T-helper 9 cell (primary cell): ENCODE measurements at regions not wholly inside any gene's neighbourhood (a gene's known extent, or its start where the extent isn't known, plus 50 kb on each side); places are given as distances from the start of the nearest gene placed in this dataset.
"Not testable (repeated sequence)": the region's sequence is repeated elsewhere in the genome, so short reads cannot be mapped to it uniquely, and the experiment has no call there.

ENCODE experiments used
- DNase-seq: peaks from one replicate; pipeline ENCODE4 v3.0.0-alpha.2; 2020

DNA sequence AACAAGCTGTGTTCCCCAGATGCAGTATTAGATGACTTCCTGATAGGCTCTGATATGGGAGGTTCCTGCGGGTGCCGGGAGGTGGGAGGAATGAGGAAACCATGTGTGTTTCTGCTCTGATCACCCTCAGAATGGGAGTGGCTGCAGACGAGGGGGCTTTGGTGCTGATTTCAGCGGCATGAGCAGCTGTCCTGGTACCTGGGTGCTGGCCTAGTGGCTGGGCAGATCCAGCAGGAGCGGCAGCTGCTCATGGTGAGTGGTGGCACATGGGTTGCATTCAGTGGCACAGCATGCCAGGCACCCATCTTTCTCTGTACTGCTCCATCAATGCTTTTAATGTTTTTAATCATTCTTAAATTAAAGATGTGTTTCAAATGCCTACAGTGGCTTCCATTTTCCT lies 177.2 kb upstream of the NETO1 start:
- no peak for DNase-seq

DNA sequence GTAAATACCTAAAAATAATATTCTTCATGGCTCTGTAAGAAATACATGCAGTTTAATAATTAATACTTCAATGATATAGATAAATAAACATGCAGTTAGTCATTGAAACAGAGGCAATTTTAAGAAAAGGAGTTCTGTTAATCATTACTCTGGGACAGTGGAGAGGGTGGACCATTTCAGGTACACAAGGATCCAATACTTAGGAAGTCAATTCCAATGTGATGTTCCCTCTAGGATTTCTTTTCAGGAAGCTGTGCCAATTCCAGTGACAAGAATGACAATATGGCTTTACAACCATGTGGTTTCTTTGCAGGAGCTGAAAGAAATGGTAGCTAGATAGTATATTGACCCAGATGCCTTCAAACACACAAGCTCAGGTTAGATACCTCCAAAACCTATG lies 175.8 kb upstream of the NETO1 start:
- no peak for DNase-seq

DNA sequence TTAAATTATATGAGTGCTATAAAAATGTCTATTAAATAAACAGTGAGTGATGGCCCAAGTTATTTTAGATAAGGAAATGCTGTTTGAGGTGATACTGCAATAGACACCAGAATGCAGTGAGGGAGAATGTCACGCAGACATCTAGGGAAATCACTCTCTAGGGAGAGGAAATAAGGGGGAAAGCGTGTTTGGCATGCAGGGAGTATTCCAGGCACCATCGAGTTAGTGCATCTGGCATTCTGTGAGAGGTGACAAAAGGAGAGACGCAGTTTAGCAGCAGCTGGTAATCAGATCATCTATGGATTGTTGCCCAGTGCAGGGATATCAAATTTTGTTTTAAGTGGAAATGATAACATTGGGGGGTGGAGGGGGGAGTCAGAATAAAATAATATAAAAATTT lies 175.4 kb upstream of the NETO1 start:
- DNase-seq: no peak

DNA sequence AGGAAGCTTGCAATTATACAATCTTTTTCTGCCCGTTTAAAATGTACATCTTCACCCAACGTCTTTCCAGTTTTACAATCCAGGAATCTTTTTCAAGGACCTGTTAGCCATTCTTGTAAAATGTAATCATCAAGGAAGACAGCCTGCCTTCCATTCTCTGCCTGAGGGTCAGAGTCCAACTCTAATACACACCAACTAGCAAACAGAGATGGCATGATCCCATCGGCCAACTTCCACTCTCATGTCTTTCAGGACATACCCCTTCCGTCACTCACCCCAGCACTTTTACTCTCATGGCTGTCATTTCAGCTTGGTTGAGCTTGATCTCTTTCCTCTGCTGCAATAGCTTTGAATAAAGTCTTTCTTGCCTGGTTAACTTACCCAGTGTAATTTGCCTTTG lies 172.5 kb upstream of the NETO1 start:
- no peak for DNase-seq

DNA sequence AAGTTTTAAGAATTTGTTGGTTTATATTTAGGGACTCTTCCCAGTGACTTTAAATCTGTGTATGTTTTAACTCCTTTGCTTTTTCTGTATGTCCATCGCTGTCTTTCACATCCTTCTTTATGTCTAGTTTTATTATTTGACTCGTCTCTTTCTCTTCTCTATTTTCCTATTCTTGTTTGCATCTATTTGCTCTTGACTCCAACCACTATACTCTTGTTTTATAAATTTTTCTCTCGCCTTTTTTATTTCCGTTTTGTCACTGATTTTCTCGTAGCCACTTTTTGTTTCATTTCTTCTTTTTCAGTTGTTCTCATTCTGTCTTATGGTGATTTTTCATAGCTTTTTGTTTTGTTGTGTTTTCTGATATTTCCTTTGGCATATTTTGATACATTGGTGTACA lies 170.5 kb upstream of the NETO1 start:
- DNase-seq: no peak

DNA sequence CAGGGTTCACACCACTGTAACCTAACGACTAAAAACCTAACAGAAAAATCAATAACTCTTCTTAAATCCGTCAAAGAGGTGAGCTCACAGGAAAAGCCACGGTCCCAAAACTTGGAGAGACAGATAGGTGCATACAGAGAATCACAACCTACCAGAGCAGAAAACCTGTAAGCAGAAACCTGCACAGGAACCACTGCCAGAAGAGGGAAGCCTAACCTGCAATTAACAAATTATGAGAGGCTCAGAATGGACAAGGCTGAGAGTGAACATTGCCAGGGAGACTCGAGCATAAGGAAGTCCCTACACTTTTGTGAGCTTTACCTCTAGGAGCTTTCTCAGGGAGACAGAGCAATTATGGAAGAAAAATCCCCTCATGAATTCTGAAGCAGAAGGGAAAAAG lies 156.2 kb upstream of the NETO1 start:
- DNase-seq: no peak

DNA sequence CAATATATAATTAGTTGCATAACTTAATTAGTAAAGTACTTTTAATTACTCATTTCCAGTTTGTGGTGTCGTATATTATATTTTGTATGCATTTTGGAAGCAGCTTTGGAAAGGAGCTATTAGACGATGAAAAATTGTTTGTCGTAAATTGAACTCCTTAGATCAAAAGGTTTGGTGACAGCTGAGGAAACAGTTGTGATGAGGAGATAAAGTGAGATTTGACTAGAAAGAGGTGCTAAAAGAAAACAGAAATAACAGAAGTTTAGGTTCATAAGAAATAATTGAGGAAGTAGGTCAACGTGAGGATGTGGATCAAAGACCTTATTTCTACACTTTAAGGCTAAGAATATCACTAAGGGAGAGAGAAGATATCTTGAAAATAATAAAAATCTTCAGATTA lies 141.9 kb upstream of the NETO1 start:
- no peak for DNase-seq

DNA sequence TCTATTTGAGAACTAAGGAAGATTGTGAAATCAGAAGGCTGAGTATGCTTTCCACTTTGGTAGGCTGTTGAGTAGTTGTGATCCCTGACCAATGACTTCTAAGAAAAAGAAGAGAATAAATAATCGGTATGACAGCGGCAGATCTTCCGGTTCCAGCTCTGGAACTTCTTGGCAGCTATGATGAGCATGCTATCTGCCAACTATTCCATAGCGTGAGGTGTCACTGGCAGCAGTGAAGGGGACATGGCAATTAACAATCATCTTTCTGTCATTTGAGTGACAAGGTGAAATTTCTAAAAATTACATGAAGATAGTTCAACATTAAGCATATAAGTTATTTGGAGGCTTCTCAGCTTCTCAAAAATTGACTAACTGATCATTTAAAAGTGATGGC lies 140.1 kb upstream of the NETO1 start:
- no peak for DNase-seq

DNA sequence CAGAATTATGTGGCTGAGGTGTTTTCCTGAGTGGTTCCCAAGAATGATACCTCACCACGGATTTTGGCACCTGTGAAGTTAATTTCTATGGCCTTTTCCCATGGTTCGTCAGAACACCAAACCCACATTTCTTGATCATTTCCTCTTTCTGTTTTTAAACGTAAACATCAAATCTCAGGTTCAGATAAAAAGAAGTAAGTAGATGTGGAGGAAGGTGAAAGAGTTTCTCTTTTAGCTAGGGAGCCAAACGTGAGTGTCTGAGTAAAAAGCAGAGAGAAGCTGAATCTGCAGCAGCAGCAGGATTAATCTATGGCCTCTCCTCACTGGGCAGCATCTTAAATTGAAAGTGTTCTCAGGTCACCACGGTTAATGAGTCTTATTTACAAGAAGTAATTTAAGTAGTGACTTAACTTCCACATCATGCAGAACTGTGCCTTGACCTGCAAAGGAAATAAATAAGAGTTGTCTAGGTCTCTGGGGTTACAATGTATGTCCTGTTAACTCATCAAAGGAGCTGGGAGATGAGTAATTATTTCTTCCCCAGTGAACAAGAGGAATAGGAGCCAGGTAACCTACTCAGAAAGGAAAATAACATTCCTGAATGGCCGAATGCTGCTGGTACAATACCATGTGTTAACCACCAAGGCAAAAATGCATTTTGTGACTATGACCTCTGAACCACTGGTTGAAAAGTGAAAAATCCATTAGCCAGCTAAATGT lies 139.6 kb upstream of the NETO1 start:
- no peak for DNase-seq

DNA sequence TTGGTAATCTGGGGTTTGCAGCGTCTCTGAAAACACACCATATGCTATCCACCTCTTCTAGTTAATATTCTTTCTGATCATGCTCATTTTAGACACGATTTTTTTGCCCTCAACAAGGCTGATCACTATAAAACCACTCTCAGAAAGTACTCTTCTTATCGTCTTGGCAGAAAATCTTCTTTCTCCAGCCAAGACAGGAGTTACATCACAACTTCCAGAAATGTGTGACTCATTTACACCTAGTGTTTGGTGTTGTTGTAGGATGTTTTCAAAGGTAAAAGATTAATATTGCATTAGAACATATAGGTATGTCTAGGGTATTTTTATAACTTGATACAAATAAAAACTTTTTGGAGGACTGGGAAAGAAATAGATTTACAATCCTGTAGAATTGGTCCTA lies 138.5 kb upstream of the NETO1 start:
- no peak for DNase-seq

DNA sequence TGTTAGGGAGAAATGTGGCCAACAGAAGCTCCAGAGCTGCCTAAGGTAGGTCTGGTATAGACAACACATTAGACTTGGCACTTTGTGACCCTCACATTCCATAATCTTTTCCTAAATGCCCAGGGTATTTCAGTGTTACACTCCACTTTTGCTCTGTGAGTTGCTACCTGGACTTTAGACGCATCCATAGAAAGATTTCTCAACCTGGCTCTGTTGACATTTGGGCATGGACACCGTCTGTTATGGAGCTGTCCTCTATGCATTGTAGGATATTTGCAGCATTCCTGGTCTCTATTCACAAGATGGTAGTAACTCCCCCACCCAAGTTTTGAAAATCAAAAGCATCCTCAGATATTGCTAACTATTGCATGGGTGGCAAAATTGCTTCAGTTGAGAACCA lies 136.5 kb upstream of the NETO1 start:
- DNase-seq: no peak

DNA sequence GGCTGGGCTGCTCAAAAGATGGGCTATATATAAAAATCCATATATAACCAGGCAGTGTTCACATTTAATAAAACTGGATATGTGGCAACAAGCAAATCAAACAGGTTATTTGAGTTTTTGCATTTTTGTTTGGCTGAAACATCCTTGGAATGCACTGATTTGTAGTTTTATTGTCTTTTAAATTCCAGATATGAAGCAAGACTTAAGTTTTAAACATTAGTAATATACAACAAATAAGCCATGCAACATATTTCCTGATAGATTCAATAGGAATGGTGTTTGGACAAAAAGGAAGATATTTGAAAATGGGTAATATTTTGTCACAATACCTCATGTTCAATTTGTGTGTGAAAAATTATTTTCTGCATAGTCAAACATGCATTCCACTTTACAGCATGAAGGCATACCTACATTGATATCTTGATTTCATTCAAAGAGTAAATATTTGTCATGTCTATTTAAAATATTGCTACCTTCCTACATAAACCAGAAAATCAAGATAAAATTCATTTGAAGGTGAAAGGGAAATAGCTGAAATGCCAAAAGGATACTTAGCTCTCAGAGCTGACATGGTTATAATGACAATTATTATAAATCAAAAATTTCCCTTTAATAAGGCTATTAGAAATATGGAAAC lies 132.3 kb upstream of the NETO1 start:
- DNase-seq: no peak

DNA sequence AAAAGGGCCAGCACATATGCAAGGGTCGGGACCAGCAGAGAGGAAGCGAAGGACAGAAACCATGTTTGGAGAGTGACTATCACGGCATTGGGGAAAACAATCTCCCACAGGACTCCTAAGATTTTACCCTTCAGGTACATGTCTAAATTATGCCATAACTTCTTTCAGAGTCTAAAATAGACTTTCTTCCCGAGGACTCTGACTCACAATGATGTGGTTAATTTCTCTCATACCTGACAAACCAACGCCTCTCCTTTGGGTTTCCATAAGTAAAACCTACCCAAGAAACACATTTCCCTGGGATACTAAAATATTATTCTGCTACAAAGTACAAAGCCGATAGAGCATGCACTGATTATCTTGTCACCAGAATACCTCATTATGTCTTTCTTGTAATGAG lies 127.8 kb upstream of the NETO1 start:
- DNase-seq: no peak

DNA sequence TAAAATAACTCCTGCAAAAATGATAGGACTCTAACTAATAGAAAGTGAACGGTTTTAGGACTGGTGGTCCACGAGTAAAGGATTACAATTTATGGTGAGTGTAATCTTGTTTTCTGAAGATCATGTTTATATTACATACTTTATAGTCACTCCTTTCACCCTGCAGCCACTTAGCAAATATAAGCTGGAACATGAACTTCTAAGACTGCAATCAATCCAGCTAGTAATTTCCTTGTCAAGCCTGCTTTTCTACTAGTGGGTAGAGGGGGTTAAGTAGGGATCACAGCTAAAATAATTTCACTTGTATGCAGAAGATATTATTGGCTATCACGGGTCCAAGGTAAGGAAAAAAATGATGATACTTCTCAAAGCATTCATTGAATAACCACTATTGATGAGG lies 125.5 kb upstream of the NETO1 start:
- DNase-seq: no peak

DNA sequence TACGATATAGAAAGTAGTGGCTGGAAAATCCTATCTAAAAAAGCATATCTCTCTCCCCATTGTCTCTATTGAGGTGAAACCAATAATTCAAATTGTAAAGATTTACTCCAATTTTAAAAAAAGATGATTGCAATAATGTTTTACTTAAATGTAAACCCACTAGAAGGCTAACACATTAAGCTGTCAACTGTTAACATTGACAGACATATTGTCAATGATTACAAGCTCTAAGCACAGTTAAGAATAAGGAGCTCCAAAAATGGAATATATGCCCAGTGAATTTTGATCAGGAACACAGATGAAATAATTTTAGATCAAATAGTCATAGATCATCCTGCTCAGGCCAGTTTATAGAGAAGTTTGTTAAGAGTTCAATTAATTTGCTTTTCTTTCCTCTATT lies 123.6 kb upstream of the NETO1 start:
- no peak for DNase-seq

DNA sequence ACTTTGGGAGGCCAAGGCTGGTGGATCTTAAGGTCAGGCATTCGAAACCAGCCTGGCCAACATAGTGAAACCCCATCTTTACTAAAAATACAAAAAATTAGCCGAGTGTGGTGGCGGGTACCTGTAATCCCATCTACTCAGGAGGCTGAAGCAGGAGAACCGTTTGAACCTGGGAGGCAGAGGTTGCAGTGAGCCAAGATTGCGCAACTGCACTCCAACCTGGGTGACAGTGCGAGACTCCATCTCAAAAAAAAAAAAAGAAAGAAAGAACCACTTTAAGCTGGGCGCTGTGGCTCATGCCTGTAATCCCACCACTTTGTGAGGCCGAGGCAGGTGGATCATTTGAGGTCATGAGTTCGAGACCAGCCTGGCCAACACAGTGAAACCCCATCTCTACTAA lies 119.8 kb upstream of the NETO1 start:
- DNase-seq: not testable (repeated sequence)

DNA sequence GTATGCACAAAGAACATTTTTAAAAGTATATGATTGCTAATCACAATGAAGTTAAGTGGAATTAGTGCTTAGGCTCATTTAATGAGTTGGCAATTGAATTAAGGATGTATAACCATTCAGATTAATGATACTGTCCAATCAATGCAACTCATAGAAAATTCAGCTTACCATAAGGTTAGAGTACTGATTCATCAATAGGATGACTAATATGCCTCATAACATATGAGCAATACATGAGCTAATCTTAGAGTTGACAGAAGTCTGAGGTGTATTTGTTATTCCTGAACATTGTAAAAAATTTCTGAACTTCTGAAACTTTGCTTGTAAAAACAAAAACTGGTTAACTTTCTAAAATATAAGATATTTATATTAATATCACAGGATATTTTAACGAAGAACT lies 118.3 kb upstream of the NETO1 start:
- no peak for DNase-seq

DNA sequence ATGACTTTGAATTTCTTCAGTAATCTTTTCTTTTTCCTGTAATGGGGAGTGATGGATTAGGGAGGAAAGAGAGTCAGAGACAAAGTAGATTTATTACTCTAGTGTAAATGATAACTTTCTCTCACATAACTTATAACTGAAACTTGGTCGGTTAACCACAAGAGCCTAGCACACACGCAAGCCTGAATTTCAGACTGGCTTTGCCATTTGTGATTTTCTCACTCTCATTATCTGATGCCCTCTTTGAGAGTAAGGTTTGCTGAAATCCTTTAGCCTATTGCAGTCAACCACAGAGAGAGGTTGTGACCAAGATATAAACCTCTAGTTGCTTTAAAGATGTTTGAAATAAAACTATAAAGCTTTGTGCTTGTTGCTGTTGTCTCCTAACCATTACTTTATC lies 117.9 kb upstream of the NETO1 start:
- no peak for DNase-seq

DNA sequence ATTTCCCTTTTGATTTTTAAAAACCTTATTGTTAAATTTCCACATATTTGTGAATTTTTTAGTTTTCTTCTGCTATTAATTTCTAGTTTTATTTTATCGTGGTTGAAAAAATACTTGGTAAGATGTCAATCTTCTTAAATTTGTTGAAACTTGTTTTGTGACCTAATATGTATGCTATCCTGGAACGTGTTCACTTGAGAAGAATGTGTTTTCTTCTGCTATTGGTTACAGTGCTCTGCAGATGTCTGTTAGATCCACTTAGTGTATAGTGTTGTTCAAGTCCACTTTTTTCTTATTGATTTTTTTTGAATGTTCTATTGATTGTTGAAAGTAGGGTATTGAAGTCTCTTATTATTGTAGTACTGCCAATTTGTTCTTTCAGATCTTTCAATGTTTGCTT lies 116.5 kb upstream of the NETO1 start:
- no peak for DNase-seq

DNA sequence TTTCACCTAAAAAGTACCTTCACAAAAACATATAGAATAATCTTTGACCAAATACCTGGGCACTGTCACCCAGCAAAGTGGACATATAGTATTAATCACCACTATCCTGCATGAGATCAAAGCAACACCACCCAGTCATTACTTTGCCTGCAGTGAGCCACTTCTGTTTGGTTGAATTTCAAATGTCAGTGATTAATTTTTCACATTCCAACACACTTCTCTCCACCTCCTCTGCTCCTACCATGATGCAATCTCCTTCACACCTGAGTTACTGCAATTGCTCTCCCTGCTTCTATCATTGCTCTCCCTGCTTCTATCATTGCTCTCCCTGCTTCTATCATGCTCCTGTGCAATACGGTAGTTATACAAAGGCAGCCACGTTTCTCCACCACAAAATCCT lies 106.1 kb upstream of the NETO1 start:
- no peak for DNase-seq

DNA sequence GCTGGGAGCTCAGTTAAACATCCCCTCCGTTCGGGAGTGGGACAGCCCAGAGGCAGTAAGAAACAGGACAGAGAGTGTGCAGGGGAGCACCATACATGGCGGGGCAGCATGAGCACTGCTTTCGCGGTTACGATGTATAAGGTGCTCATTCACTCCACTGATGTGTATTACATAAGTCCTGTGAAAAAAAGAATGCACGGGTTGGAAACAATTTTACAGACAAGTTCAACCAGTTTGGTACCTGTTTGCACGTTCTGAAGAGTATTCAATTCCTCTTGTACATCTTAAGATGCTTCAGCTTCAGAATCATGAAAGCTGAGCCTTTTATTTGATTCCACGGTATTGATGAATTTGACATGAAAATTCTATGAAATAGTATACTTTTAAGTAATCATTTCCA lies 97.8 kb upstream of the NETO1 start:
- DNase-seq: no peak

DNA sequence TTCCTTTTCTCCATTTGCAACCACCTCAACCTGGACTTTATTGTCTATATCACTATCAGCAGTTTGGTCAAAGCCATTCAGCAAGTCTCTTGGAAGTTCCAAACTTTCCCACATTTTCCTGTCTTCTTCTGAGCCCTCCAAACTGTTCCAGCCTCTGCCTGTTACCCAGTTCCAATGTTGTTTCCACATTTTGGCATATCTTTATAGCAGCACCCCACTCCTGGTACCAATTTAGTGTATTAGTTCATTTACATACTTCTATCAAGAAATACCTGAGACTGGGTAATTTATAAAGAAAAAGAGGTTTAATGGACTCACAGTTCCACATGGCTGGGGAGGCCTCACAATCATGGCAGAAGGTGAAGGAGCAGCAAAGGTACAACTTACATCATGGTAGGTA lies 90.4 kb upstream of the NETO1 start:
- DNase-seq: not testable (repeated sequence)

DNA sequence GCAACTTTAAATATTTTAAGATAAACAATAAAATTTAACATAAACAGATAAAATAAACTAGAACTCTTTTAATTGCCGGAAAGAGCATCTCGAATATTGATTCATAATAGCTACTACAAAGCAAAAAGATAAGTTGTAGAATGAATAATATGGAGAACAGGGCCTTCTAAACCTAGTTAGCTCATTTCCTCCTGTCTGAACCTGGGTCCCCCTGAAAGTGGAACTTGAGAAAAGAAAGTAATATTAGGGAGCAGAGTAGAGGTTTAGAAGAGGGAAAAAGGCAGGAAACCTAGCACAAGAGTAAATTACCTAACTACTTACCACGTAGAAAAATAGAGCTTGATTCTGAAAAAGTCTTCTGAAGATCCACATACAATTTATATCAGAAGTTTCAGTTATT lies 80.7 kb upstream of the NETO1 start:
- no peak for DNase-seq

DNA sequence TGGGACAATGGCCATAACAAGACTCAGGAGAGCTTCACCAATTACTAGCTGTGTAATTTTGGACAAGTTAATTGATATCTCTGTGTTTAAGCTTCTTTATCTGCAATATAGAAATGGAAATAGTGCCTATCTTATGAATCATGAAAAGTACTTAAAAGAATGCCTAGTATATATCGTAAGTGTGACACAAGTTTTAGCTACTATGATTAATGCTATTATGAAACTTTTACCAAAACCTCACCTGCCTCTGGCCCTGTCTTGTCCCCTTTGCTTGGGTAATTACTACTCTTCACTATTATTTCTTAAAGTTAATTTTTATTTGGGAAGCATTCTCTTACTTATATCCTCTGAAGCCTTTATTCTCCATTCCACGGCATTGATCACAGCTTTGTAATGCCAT lies 75.0 kb upstream of the NETO1 start:
- DNase-seq: no peak

DNA sequence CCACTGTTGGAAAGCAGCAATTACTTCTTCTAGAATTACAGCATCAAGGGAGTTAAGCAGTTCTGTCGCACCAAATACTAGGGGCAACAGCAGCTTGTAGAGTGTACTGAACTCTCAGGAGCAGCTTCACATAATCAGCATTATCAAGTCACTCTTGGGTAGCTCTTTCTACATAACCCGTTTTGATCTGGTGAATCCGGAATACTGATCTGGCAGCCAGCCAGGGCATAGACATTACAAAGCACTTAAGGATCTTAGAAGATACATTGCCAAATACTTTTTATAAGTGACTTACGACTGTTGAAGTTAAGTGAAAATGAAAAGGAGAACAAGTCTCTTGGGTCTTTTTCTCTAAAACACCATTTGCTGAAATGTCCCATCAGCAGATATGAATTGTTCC lies 73.2 kb upstream of the NETO1 start:
- no peak for DNase-seq
